SU-DHL-6 (cell line): ENCODE measurements at regions not wholly inside any gene's neighbourhood (a gene's known extent, or its start where the extent isn't known, plus 50 kb on each side); places are given as distances from the start of the nearest gene placed in this dataset.

Source experiments
- H2AFZ ChIP-seq: fragments of 200-600 bp; sonication (generic); 2 replicates; pipeline ENCODE4 v1.6.1; 2014; ENCODE audit warnings: low read depth, mild to moderate bottlenecking, moderate library complexity, mixed read lengths, antibody characterized with exemption, low read length; ENCODE audit not compliant: severe bottlenecking
- H3F3A ChIP-seq: fragments of 200-600 bp; shearing (Covaris generic); 2 replicates; pipeline ENCODE4 v1.6.0; 2016; ENCODE audit warnings: antibody characterized with exemption, mild to moderate bottlenecking; ENCODE audit not compliant: insufficient read depth
- H3K27ac ChIP-seq: fragments of 200-600 bp; sonication (generic); 2 replicates; pipeline ENCODE4 v1.5.1; 2016; ENCODE audit warnings: low read depth, mild to moderate bottlenecking, low read length, moderate library complexity, mixed read lengths
- H3K27me3 ChIP-seq: fragments of 200-600 bp; sonication (generic), shearing (Covaris generic); 2 replicates; pipeline ENCODE4 v1.6.0; 2014; ENCODE audit warnings: mild to moderate bottlenecking, low read length
- H3K36me3 ChIP-seq: fragments of 200-600 bp; sonication (generic); 2 replicates; pipeline ENCODE4 v1.6.1; 2014; ENCODE audit warnings: mild to moderate bottlenecking, low read length, mixed read lengths
- H3K4me2 ChIP-seq: fragments of 300-600, 200-600 bp; shearing (Covaris generic), sonication (generic); 2 replicates; pipeline ENCODE4 v1.6.0; 2014; ENCODE audit warnings: low read length, low read depth, mild to moderate bottlenecking; ENCODE audit not compliant: poor library complexity, severe bottlenecking
- H3K4me3 ChIP-seq: fragments of 200-600 bp; sonication (generic); 2 replicates; pipeline ENCODE4 v1.5.1; 2014; ENCODE audit warnings: antibody characterized with exemption, low read length, mild to moderate bottlenecking, mixed read lengths; ENCODE audit not compliant: insufficient read depth, poor library complexity, severe bottlenecking
- H3K79me2 ChIP-seq: fragments of 200-600 bp; sonication (generic); 2 replicates; pipeline ENCODE4 v1.6.1; 2014; ENCODE audit warnings: mild to moderate bottlenecking, low read length, moderate library complexity; ENCODE audit not compliant: insufficient read depth
- H3K9ac ChIP-seq: fragments of 200-600 bp; sonication (generic); 2 replicates; pipeline ENCODE4 v1.7.0; 2014; ENCODE audit warnings: mild to moderate bottlenecking, low read length
- H3K9me2 ChIP-seq: fragments of 200-600 bp; sonication (generic); replicated peaks from 2 replicates; pipeline ENCODE4 v1.6.1; 2014; ENCODE audit warnings: low read length; ENCODE audit not compliant: insufficient read depth
- H3K9me3 ChIP-seq: fragments of 200-600 bp; sonication (generic); 2 replicates; pipeline ENCODE4 v1.6.1; 2014; ENCODE audit warnings: low read length, mixed read lengths; ENCODE audit not compliant: insufficient read depth
- H4K20me1 ChIP-seq: fragments of 200-600 bp; sonication (generic); 2 replicates; pipeline ENCODE4 v1.6.1; 2014; ENCODE audit warnings: low read depth, mild to moderate bottlenecking, antibody characterized with exemption, low read length, moderate library complexity, mixed read lengths
- EZH2phosphoT487 ChIP-seq: fragments of 200-600 bp; sonication (generic), shearing (Covaris generic); conservative IDR thresholded peaks from 2 replicates; pipeline ENCODE4 v1.6.1; 2018; ENCODE audit warnings: mild to moderate bottlenecking, antibody characterized with exemption, low read length, moderate library complexity, mixed read lengths
- TF ChIP-seq, protein P1 (sequence below): fragments of 200-600 bp; sonication (generic); IDR thresholded peaks from one replicate; pipeline ENCODE4 v1.5.1; 2017; ENCODE audit warnings: antibody characterized with exemption, mild to moderate bottlenecking, low read length, moderate library complexity; ENCODE audit not compliant: insufficient read depth, poor library complexity, severe bottlenecking

DNA sequence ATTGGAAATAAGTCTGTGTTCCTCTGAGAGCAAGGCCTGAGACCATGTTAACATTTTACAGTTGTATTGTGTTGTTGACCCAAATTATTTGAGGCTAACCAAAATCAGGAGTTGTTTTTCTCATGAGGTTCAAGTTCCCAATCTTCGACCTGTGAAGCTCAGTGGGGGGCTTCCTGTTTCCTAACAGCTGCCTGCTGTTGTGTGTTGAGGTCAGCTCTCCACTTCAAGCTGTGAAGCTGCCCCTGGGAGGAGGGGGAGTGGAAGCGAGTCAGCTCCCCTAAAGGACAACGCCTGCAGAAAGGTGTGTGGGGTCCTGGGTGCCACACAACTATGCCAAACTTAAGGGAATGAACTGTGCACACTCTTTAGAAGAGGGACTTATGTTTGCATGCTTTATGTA lies 295.5 kb downstream of the IRX1 start:
- Histone ChIP-seq H3F3A (no peaks in the 10 kb centered on the region), H3K27me3 (no peaks in the 10 kb centered on the region), H3K36me3 (no peaks in the 10 kb centered on the region), H4K20me1 (no peaks in the 10 kb centered on the region), H3K9ac (no peak overlapping the region), H3K4me3 (no peak overlapping the region), H3K4me2 (no peak overlapping the region), H3K27ac (no peak overlapping the region), H3K9me2 (peaks cover 2% of the 10 kb centered on the region; the same call in 1 of the 2 replicates), H3K9me3 (no peaks in the 10 kb centered on the region), H2AFZ (no peak overlapping the region), H3K79me2 (no peaks in the 10 kb centered on the region)
- TF ChIP-seq, protein P1, sequence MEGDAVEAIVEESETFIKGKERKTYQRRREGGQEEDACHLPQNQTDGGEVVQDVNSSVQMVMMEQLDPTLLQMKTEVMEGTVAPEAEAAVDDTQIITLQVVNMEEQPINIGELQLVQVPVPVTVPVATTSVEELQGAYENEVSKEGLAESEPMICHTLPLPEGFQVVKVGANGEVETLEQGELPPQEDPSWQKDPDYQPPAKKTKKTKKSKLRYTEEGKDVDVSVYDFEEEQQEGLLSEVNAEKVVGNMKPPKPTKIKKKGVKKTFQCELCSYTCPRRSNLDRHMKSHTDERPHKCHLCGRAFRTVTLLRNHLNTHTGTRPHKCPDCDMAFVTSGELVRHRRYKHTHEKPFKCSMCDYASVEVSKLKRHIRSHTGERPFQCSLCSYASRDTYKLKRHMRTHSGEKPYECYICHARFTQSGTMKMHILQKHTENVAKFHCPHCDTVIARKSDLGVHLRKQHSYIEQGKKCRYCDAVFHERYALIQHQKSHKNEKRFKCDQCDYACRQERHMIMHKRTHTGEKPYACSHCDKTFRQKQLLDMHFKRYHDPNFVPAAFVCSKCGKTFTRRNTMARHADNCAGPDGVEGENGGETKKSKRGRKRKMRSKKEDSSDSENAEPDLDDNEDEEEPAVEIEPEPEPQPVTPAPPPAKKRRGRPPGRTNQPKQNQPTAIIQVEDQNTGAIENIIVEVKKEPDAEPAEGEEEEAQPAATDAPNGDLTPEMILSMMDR, result no peak

DNA sequence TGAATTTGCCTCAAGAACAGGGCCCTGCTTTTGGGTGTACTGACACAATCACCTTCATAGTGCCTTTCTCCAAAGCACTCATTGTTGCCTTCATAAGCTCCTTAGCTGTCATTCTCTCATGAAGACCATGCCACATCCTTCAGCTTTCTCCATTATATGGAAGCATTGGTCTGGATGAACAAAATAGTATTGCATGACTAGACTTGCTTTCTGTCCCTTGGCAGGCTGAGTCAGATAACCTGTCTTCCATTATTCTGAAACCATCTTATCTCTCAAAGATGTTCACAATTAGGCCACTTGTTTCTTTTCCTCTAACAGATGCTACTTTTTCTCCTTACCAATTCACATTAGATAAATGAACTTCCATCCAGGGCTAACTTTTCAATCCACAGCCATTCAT lies 297.9 kb downstream of the IRX1 start:
- Histone ChIP-seq H3K4me3 (no peak overlapping the region), H3K27me3 (no peaks in the 10 kb centered on the region), H3K27ac (no peak overlapping the region), H3K9ac (no peak overlapping the region), H3F3A (no peaks in the 10 kb centered on the region), H3K79me2 (no peaks in the 10 kb centered on the region), H3K4me2 (no peak overlapping the region), H3K36me3 (no peaks in the 10 kb centered on the region), H3K9me2 (peaks cover 4% of the 10 kb centered on the region; the same call in 1 of the 2 replicates), H2AFZ (no peak overlapping the region), H3K9me3 (no peaks in the 10 kb centered on the region), H4K20me1 (no peaks in the 10 kb centered on the region)
- TF ChIP-seq, protein P1, result no peak
- TF ChIP-seq EZH2phosphoT487, result no peak

DNA sequence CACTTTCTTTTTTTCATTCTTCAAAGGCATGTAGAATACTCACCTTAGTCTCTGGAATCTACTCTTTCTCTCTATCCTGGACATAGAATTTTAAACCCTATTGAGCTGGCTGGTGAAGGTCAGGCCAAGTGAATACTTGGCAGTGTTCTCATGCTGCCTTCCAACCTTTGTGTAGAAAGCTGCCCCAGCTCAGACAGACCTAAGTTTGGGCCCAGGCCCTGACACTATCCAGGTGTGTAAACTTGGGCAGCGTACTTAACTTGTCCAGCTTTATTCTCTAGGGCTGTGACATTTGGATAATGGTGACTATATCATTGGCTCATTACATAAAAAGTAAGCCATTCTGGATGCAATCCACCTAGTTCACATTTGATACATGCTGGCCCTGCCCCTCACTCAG lies 298.3 kb downstream of the IRX1 start:
- Histone ChIP-seq H3K36me3 (no peaks in the 10 kb centered on the region), H2AFZ (no peak overlapping the region), H3K27ac (no peak overlapping the region), H3K4me2 (no peak overlapping the region), H3K79me2 (no peaks in the 10 kb centered on the region), H4K20me1 (no peaks in the 10 kb centered on the region), H3K9ac (no peak overlapping the region), H3K9me3 (no peaks in the 10 kb centered on the region), H3K27me3 (no peaks in the 10 kb centered on the region), H3F3A (no peaks in the 10 kb centered on the region), H3K9me2 (peaks cover 4% of the 10 kb centered on the region; the same call in 1 of the 2 replicates), H3K4me3 (no peak overlapping the region)
- TF ChIP-seq EZH2phosphoT487, result no peak
- TF ChIP-seq, protein P1, result no peak
